T47D (cell line): ENCODE measurements at regions not wholly inside any gene's neighbourhood (a gene's known extent, or its start where the extent isn't known, plus 50 kb on each side); places are given as distances from the start of the nearest gene placed in this dataset.
"Not testable (repeated sequence)": the region's sequence is repeated elsewhere in the genome, so short reads cannot be mapped to it uniquely, and the experiment has no call there.

ENCODE experiments used
- DNase-seq, 2 experiments: peaks; one replicate each; pipeline versions ENCODE4 v3.0.0 to v3.0.0-alpha.2; 2011 to 2012; ENCODE audit warnings: low read depth in 1 of 2, low spot score in 1 of 2
- JUND ChIP-seq: IDR thresholded peaks from 2 replicates; pipeline ENCODE4 v1.6.1; 2012; ENCODE audit warnings: low read depth
- in situ Hi-C: cut with HindIII; loops from 2 replicates; pipeline ENCODE4 v1.10.0; 2016; ENCODE audit warnings: low sequenced_read_pairs, low pct_unique_long_range_greater_than_20kb

DNA sequence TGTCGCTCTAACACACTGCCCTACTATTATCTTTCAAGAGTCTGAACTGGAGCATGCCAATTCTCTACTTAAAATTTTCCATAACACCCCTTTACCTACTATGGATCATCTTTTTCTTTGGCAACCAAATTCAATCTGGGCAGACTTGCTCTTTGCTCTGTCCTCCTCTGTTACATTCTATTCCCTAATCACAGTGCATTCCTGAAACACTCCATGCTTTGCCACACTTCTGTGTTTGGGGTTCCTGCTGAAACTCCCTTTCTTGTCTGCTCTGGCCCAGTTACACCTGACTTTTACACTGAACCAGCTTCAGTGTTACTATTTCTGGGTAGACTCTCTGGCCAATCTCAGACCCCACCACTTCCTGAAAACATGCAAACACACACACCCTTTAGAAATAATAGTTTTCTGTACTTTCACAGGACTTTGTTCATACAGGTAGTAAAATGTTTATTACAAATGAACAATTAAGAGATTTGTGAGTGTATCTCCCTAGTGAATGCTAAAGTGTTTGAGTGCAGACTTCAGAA is 119.9 kb upstream of the DCC start:
- DNase-seq: no peak
- in situ Hi-C loops: no loop called here
- no peak for TF ChIP-seq JUND

DNA sequence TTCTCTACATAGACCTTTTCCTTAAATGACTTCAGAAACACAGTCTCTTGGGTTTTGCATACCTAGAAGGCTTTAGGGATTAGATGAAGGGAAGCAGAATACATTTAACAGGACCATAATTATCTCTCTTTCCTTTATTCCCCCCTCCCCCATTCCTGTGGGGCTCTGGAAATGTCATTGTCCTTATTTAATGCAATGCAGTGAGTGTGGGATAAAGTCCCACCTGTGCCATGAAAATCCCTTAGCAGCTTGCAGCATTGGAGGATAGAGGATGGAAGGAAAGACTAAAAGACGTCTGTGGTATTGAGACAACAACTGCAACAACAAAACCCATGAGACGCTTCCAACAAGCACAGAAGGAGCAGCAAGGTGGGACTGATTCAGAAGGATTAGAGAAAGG is 117.8 kb upstream of the DCC start:
- no peak for TF ChIP-seq JUND
- in situ Hi-C loops: no loop called here
- DNase-seq: no peak

DNA sequence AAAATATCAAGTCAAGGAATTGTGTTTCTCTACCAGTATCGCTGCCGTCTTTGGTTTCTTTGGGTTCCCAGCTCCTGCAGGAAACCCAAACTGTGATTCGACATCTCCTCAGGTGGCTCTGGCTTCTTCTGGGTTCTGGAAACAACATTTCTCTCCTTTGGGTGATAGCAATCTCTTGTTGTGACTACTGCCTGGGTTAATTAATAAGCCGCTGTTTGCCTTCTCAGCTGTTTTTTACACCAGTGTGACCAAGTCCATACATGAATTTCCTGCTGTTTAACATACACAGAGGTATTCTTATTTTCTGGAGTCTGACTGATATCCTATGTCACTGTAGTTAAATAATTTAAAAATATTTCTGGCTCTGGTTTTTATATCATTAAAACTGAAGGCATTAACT is 112.5 kb upstream of the DCC start:
- in situ Hi-C loops: no loop called here
- DNase-seq: no peak
- TF ChIP-seq JUND: no peak

DNA sequence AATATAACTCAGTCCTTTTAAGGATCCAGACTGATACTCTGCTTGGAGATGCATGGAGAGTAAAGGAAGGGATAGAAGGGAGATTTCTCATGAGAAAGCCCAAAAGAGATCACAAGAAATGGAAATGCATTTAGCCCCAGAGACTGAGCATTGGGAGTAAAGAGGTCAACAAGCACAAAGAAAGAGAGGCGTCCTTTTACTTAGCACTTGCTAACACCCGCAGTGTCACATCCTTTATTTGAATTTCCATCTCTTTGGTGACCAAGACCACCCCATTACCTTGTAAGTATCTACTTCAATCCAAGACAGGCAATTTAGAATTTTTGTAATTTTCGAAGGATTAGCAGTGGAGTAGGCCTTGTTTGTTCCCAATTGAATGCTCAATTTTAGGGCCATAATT is 111.8 kb upstream of the DCC start:
- no peak for TF ChIP-seq JUND
- no peak for DNase-seq
- in situ Hi-C loops: no loop called here

DNA sequence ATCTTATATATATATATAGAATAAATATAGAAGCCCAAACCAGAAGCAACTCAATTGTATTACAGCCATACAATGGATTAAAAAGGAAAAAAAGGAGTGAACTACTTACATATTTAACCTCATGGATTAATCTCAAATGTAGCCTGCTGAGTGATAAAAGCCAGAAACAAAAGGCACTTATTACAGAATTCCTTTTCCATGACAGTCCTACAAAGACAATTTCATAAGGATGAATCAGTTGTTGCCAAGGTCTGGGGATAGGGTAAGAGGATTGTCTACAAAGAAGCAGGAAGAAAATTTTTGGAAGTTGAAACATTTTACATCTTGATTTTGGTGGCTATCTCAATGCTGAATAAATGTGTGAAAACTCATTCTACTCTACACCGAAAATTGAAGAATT is 103.9 kb upstream of the DCC start:
- in situ Hi-C loops: no loop called here
- DNase-seq: no peak
- no peak for TF ChIP-seq JUND

DNA sequence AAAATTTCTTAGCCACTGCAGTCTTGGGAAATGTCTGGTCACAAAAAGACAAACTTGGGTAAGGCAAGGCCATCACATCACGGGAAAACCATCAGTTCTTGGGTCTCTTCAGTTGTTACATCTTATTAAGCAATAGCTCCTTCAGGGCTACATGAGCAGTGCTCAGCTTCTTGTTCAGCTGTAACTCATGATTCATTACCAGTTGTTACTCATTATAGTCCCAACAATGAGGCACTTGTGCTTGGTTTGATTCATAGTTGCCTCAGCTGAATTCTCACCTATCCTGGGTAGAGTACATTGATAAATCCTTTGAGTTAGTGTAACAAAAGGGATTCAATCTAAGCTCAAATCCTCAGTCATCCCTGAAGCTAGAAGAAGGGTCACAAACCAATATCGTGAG is 102.4 kb upstream of the DCC start:
- in situ Hi-C loops: no loop called here
- DNase-seq: no peak
- TF ChIP-seq JUND: no peak

DNA sequence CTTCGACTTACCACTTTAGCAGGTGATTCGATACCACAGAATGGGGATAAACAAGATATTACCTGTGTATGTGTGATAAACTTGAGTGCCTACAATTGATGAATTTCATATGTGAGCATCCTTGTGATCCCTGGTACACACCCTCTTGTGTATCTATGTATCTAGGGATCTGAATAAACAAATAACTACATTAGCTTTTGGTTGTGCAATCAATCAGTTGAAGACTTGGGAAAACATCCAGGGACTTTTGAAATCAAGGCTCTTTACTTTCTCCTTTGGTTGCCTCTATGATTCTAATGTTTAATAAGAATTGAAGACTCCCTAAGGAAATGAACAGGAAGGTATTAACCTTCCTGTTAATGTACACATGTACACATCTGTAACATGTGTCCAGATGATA is 97.3 kb upstream of the DCC start:
- DNase-seq: no peak
- in situ Hi-C loops: no loop called here
- TF ChIP-seq JUND: no peak

DNA sequence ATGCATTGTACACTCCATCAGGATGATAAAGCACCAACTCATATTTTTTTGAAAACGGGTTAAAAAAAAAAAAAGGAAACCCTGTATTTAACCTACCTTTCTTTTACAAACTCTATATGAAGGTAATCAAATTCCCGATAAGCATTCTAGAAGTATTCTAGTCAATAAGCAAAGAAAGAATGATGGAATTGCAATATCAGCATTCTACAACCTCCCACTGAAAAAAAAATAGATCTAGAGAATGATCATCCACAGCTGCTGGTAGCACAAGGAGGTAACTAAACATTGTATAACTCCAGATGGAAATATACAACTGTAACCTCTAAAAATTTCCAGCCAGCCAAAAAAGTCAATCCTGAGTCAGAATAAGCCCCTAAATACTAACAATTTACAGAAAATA is 95.3 kb upstream of the DCC start:
- in situ Hi-C loops: no loop called here
- DNase-seq: no peak
- TF ChIP-seq JUND: no peak

DNA sequence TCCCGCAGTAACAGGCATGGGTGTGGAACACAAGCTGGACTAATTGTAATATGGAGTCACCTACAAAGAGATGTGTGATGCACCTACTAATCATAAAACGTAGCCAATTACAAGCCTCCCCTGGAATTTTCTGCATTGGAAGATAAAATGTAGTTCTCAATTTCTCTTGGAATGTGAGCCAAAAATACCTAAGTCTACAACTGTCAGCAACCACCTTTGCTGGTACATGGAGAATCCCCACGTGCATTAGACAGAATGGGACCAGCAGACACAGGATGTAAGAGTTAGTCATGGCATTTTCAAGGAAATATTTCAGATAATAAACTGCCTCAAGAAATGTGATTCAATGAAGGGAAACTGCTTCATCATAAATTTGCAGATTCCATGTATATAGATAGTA is 85.6 kb upstream of the DCC start:
- in situ Hi-C loops: no loop called here
- no peak for DNase-seq
- no peak for TF ChIP-seq JUND

DNA sequence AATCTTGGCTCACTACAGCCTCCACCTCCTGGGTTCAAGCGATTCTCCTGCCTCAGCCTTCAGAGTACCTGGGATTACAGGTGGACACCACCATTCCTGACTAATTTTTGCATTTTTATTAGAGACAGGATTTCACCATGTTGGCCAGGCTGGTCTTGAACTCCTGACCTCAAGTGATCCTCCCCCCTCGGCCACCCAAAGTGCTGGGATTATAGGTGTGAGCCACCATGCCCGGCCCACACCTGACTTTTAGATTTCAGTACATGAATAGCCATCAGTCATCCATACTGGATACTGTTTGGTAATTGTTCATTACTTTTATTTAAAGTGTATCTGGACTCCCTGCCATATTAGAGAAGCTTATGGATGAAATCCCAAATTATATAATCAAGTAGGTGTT is 82.6 kb upstream of the DCC start:
- in situ Hi-C loops, DNase-seq: not testable (repeated sequence)

DNA sequence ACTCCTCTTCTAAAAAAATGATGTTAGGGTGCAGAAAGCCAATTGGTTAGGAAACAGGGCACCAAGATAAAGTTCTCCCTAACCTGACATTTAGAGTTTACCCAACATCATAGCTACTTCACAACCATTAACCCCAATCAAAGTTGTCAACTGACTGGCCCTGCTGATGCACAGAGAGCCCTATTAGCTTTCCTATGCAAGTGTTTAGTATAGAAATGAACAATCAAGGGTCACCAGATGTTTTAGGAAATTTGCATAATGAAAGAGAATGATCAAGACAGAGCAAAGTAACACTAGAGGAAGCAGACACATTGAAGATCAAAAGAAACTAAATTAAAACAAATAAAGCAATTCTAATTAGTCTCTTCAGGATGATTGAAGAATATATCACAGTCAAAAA is 64.2 kb upstream of the DCC start:
- TF ChIP-seq JUND: no peak
- no peak for DNase-seq
- in situ Hi-C loops: no loop called here

DNA sequence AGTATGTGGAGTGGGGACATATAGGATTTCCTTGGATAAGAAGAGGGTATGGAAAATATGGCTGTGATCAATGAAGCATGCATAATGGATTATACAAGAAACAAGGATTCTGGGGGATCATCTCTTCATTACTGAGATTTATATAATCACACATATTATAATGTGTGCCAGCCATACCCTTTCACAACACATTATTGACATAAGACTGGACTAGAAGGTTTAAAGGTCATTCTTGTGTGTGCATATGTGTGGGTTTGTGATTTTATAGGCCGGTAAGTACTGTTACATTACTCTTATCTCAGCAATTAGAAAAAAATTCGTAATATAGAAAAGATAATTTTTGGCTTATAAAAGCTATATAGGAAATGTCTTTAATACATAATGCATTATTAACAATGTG is 62.2 kb upstream of the DCC start:
- TF ChIP-seq JUND: no peak
- in situ Hi-C loops: no loop called here
- DNase-seq: no peak

DNA sequence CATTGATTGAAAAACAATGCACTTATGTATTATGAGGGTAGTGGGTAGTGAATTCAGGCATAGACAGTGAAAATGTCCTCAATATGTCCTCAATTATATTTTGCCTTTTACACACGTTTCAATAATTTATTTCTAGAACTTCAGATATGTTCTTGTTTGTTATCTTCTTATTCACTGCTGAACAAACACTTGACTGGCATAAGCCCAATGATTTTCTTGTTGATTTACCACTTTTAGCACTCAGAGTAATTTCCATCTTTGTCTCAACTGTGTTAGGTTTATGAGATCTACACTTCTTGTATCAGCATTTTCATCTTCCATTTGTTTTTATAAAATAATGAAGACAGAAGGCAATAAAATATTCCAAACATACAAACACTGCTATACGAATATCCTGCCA is 61.8 kb upstream of the DCC start:
- no peak for DNase-seq
- in situ Hi-C loops: no loop called here
- TF ChIP-seq JUND: no peak

DNA sequence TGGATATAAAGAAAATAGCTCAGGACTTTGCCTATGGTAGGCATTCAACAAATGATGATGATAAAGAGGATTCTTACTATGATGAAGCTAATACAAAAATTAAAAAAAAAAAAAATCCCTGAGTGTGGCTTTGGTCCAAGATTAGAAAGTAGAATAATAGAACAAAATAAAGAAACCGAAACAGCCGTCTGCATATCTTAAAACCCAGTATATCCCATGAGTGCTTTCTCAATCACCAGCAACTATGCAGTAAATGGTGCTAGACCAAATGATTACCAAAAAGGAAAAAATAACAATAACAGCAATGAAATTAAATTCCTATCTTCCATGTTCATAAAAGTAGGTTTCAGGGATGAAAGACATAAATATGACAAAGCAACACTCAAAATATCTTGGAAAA is 59.3 kb upstream of the DCC start:
- TF ChIP-seq JUND: no peak
- no peak for DNase-seq
- in situ Hi-C loops: no loop called here

DNA sequence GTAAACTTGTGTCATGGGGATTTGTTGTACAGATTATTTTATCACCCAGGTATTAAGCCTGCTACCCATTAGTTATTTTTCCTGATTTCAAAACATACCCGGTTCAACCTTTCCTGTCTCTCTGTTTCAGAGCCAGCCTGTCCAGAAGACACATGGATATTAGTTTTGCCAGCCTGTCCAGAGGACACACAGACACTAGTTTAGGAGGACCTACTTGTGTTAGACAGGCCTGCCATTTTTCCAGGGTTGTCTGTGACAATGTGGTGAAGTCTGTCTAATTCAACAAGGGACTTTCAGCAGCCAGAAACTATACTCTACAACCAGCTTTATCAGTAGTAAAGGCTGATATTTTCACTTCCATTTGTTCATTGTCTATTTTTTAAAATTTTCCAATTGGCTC is 56.1 kb upstream of the DCC start:
- TF ChIP-seq JUND: no peak
- in situ Hi-C loops: no loop called here
- no peak for DNase-seq
